Immature natural killer cell (primary cell): ENCODE measurements at regions not wholly inside any gene's neighbourhood (a gene's known extent, or its start where the extent isn't known, plus 50 kb on each side); places are given as distances from the start of the nearest gene placed in this dataset.

ENCODE experiments used
- DNase-seq, 3 donors: peaks; one replicate each; pipeline ENCODE4 v3.0.0; 2022; ENCODE audit warnings: mixed read lengths in 1 of 3
- H3K27ac Mint-ChIP-seq, 6 donors: one replicate each; pipeline ENCODE4 v1.8.0; 2020; ENCODE audit warnings: mixed read lengths in 6 of 6, mild to moderate bottlenecking in 5 of 6, inconsistent platforms in 4 of 6, moderate library complexity in 3 of 6
- H3K27me3 Mint-ChIP-seq, 3 donors: one replicate each; pipeline ENCODE4 v1.8.0; 2020 to 2021; ENCODE audit warnings: low read depth in 3 of 3, mild to moderate bottlenecking in 3 of 3, mixed read lengths in 3 of 3, moderate library complexity in 3 of 3, inconsistent platforms in 1 of 3
- H3K36me3 Mint-ChIP-seq, 3 donors: one replicate each; pipeline ENCODE4 v1.8.0; 2020; ENCODE audit warnings: mixed read lengths in 3 of 3, inconsistent platforms in 2 of 3, mild to moderate bottlenecking in 2 of 3
- H3K4me1 Mint-ChIP-seq, 2 donors: one replicate each; pipeline ENCODE4 v1.8.0; 2020; ENCODE audit warnings: inconsistent platforms in 2 of 2, mild to moderate bottlenecking in 2 of 2, mixed read lengths in 2 of 2, moderate library complexity in 1 of 2
- H3K4me3 Mint-ChIP-seq, 5 donors: one replicate each; pipeline ENCODE4 v1.8.0; 2020; ENCODE audit warnings: mild to moderate bottlenecking in 5 of 5, mixed read lengths in 5 of 5, inconsistent platforms in 3 of 5, moderate library complexity in 3 of 5
- H3K9me3 Mint-ChIP-seq, 6 donors: one replicate each; pipeline ENCODE4 v1.8.0; 2020; ENCODE audit warnings: mild to moderate bottlenecking in 6 of 6, mixed read lengths in 6 of 6, inconsistent platforms in 4 of 6, moderate library complexity in 3 of 6

DNA sequence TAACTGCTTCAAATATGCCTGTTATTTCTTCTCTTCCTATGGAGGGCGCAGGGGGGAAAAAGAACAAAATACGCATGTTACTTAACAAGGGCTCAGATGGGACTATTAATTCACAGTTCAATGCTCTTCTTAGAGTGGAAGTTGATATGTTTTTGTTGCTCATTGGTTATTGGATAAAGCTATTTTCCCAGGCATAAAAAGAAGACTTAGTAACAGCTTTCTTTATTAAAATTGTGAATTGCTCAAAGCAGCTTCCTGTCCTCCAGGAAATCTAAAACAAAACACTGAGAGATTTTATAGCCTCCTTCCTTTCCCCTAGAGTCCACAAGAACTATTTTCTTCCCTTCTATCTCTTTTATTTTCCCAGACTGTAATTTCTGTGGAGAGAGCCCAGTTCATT is 180.8 kb downstream of the SH3BP4 start:
- no peak for DNase-seq
- H3K27ac Mint-ChIP-seq = no peak overlapping the region
- H3K36me3 Mint-ChIP-seq = no peaks in the 10 kb centered on the region
- no peak overlapping the region for H3K4me3 Mint-ChIP-seq
- H3K4me1 Mint-ChIP-seq = peaks cover 0 to 2% of the 10 kb centered on the region in 2 donors
- peaks cover 3 to 12% (median 6%) of the 10 kb centered on the region in 3 donors for H3K27me3 Mint-ChIP-seq
- H3K9me3 Mint-ChIP-seq = no peaks in the 10 kb centered on the region

DNA sequence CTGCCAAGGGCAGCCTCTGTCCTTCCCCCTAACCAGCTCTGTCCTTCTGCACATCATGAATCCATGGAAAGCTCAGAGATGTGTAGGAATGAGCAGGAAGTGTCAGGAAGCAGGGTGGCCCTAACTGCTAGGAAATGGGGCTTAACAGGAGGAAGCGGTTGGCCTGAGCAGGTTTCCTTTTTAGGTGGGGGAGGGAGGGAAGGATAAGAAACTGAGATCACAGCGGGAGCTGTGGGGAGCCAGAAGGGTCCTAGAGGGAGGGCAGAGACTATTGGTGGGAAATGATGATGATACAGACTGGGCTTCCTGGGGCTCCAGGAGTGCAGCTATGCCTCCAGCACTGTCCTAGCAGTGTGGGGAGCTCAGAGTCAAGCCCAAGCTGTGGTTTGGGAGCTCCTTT is 182.0 kb downstream of the SH3BP4 start:
- H3K27me3 Mint-ChIP-seq = peaks cover 6 to 12% (median 7%) of the 10 kb centered on the region in 3 donors
- H3K4me3 Mint-ChIP-seq = no peak overlapping the region
- no peak for DNase-seq
- H3K4me1 Mint-ChIP-seq = peaks cover 0 to 2% of the 10 kb centered on the region in 2 donors
- H3K27ac Mint-ChIP-seq = no peak overlapping the region
- no peaks in the 10 kb centered on the region for H3K9me3 Mint-ChIP-seq
- no peaks in the 10 kb centered on the region for H3K36me3 Mint-ChIP-seq

DNA sequence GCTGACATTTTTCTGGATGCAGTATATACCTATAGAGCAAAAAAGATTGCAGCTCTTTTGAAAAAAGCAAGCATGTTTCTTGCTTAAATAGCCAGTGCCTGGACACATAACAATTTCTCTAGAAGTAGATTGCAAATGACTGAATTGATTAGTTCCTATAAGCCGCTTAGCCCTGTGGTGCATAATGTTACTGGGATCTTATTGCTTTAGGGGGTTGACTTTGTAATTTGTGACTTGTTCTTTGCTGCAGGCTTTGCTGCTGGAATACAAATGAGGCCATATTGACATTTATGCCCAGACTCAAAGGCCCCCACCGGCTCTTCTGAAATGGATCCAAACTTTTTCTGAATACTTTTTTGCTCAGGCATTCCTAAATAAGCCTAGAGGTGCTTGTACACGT is 182.6 kb downstream of the SH3BP4 start:
- DNase-seq = no peak
- Mint-ChIP-seq H3K9me3 (no peaks in the 10 kb centered on the region), H3K4me1 (peaks cover 0 to 2% of the 10 kb centered on the region in 2 donors), H3K4me3 (no peak overlapping the region), H3K27ac (no peak overlapping the region), H3K27me3 (peaks cover 6 to 10% (median 7%) of the 10 kb centered on the region in 3 donors), H3K36me3 (no peaks in the 10 kb centered on the region)

DNA sequence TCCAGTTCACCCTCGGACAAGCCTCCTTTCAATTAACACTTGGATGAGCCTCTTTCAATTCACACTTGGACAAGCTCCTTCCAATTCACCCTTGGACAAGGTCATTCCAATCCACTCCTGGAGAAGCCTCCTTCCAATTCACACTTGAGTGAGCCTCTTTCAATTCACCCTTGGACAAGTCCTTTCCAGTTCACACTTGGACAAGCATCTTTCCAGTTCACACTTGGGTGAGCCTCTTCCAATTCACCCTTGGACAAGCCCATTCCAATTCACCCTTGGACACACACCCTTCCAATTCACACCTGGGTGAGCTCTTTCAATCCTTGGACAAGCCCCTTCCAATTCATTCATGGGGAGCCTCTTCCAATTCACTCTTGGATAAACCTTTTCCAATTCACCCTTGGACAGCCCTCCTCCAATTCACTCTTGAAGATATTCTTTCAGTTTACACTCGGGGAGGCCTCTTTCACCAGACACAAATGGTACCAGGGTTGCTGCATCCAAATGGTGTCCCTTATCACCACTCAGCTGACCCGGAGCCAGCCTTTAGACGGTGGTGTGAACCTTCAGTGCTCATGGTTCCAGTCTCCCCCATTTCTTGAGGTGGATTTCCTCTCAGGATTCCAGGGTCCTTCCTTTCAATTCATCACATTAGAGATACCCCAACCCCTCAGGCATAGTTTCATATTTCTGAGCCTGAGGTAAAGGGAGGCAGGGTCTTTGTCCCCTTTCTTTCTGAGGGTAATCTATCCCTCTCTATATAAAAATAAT is 183.6 kb downstream of the SH3BP4 start:
- H3K4me3 Mint-ChIP-seq = no peak overlapping the region
- no peaks in the 10 kb centered on the region for H3K36me3 Mint-ChIP-seq
- H3K9me3 Mint-ChIP-seq = no peaks in the 10 kb centered on the region
- H3K4me1 Mint-ChIP-seq = peaks cover 0 to 2% of the 10 kb centered on the region in 2 donors
- DNase-seq = no peak
- no peak overlapping the region for H3K27ac Mint-ChIP-seq
- peaks cover 6 to 10% (median 7%) of the 10 kb centered on the region in 3 donors for H3K27me3 Mint-ChIP-seq

DNA sequence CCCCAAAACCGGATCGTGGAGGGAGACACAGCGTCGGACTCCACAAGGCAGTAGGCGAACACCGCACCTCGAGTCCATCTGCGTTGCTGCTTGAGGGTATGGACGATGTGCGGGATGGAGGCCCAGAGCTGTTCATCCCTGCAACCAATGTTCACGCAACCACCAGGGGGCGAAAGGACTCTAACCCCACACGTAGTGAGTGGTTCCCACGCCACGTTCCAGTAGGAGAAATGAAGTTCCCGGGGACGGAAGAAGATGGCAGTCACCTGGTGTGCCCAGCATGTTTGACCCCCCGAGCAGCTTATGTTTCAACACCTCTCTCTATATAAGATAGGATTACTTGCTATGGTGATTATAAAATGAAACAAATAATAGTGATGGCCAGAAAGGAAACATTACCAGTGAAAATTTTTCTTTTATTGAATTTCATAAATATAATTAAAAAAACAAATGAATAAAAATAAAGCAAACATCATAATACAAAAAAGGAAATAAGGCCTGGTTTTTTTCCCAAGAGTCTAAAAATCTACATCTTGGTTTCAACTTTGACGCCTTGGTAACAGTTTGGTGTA is 184.3 kb downstream of the SH3BP4 start:
- DNase-seq = peak; percentile 4 to 22 (median 6)
- Mint-ChIP-seq H3K27me3 (peaks cover 6 to 10% (median 7%) of the 10 kb centered on the region in 3 donors), H3K4me3 (no peak overlapping the region), H3K27ac (no peak overlapping the region), H3K4me1 (peaks cover 0 to 2% of the 10 kb centered on the region in 2 donors), H3K9me3 (no peaks in the 10 kb centered on the region), H3K36me3 (no peaks in the 10 kb centered on the region)

DNA sequence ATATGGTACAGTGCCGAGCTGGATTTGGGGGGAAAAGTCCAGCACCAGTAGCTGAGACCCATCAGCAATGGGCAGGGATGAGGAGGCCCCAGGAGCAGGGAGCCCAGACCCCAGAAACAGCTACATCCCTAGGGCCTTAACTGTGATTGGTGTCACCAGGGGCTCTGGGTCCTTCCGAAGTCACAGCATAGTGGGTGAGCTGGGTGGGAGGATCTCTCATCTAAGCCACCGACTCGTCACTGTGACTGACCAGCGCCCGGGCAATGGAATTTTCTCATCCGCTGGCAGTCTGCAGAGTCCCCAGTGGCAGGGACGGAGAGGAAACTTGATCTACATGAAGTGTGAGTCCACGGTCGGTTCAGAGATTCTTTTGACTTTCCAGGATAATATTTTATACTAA is 186.5 kb downstream of the SH3BP4 start:
- H3K4me1 Mint-ChIP-seq = peaks cover 0 to 2% of the 10 kb centered on the region in 2 donors
- no peak overlapping the region for H3K27ac Mint-ChIP-seq
- H3K27me3 Mint-ChIP-seq = peaks cover 4 to 10% (median 6%) of the 10 kb centered on the region in 3 donors
- no peak overlapping the region for H3K4me3 Mint-ChIP-seq
- no peak for DNase-seq
- H3K9me3 Mint-ChIP-seq = no peaks in the 10 kb centered on the region
- H3K36me3 Mint-ChIP-seq = no peaks in the 10 kb centered on the region

DNA sequence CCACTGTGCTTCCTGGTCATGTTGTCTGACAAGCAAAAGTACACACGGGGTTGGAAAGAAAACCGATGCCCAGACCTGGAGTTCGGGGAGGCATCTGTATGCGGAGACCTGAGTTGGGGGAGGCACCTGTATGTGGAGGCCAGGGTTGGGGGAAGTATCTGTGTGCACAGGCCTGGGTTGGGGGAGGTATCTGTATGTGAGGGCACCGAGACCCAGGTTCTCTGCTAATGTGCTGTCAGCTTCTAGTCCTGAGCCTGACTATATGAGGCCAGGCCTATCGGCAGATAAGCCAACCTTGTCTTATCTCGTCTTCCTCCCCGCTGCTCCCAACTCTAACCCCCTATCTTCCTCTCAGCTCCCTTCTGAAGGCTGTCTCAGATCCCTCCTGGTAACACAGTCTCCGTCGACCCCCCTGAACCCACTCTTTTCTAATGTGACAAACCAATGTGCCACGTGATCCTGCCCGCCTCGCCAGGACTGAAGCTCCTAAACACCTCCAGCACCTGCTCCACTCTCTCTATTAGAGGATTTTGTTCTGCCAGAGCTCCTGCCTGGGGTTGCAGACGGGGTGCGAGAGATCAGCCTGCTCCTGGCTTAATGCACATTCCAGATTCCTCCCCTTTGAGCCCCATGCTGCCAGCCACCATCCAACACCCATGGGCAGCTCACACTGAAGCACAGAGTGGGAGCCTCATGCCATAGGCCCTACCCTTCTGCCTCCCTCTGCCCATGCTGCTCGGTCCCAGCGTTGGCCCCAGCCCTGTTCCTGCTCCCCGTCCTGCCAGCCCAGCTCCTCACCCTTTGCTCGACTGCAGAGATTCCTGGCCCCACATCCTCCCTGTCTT is 188.4 kb downstream of the SH3BP4 start:
- H3K4me3 Mint-ChIP-seq = no peak overlapping the region

DNA sequence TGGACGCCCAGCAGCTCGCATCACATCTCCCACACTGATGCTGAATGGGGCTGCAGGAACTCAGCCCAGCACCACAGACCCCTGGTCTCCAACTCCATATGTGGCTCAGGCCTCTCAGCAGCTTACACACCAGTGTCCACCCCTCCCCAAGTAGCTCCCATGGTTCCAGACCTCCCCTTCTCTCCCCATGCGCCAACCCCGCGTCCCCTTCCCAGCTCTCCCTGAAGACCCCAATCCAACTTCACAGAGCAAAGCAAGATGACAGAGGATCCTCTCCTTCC is 188.9 kb downstream of the SH3BP4 start:
- Mint-ChIP-seq H3K4me3 (no peak overlapping the region), H3K27ac (no peak overlapping the region), H3K4me1 (peaks cover 0 to 2% of the 10 kb centered on the region in 2 donors), H3K9me3 (no peaks in the 10 kb centered on the region), H3K36me3 (no peaks in the 10 kb centered on the region), H3K27me3 (peaks cover 4 to 5% (median 4%) of the 10 kb centered on the region in 3 donors)
- DNase-seq = no peak

More for the DNA sequence above, 188.4 kb downstream of the SH3BP4 start:
- H3K27me3 Mint-ChIP-seq = peaks cover 4 to 5% (median 4%) of the 10 kb centered on the region in 3 donors
- H3K36me3 Mint-ChIP-seq = no peaks in the 10 kb centered on the region
- DNase-seq = no peak
- no peaks in the 10 kb centered on the region for H3K9me3 Mint-ChIP-seq
- peaks cover 0 to 2% of the 10 kb centered on the region in 2 donors for H3K4me1 Mint-ChIP-seq
- no peak overlapping the region for H3K27ac Mint-ChIP-seq

DNA sequence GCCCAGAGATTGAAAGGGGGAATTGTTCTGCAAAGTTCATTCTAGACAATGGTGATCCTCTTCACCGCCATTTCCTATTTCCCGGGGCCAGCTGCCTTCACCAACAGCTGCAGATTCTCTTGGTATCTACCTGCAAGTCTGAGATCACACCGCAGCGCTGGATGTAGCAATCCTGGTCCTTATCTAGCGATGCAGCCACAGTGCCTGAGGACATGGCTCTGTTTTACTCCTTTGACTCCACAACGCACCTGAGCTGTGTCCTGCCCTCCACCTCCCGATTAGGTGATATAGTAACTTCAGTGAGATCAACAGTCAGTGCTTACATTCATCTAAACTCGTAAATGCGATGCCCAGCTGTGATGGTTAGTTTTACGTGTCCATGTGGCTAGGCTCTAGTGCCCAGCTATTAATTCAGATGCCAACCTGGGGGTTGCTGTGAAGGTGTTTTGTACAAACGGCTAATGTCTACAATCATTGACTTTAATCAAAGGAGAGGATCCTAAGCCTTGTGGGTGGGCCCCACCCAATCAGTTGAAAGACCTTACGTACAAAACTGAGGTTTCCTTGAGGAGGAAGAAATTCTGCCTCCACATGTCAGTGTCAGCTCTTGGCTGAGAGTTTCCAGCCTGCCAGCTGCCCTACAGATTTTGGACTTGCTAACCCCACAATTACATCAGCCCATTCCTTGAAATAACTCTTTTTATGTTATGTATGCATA is 189.8 kb downstream of the SH3BP4 start:
- Mint-ChIP-seq H3K36me3 (no peaks in the 10 kb centered on the region), H3K4me1 (no peaks in the 10 kb centered on the region), H3K27ac (no peak overlapping the region), H3K9me3 (no peaks in the 10 kb centered on the region), H3K27me3 (peaks cover 2 to 4% (median 4%) of the 10 kb centered on the region in 3 donors), H3K4me3 (no peak overlapping the region)
- DNase-seq = no peak

DNA sequence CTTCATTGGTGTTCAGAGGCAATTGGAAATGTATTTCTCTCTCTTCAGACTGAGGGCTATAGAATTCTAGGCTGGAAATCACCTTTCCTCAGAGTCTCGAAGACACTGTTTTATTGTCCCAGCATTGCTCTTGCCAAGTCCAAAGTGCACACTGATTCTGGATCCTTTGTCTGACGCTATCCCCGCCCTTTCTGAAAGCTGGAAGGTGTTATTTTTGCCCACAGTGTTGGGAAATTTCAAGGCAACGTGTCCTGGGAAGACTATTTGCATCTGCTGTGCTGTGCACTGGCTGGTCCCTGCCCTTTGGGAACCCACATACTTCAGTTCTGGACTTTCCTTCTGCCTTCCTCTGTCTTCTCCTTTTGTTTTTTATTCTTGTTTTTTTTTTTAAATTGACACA is 190.8 kb downstream of the SH3BP4 start:
- Mint-ChIP-seq H3K27me3 (peaks cover 2 to 4% (median 4%) of the 10 kb centered on the region in 3 donors), H3K36me3 (no peaks in the 10 kb centered on the region), H3K9me3 (no peaks in the 10 kb centered on the region), H3K4me1 (no peaks in the 10 kb centered on the region), H3K27ac (no peak overlapping the region), H3K4me3 (no peak overlapping the region)
- DNase-seq = no peak

DNA sequence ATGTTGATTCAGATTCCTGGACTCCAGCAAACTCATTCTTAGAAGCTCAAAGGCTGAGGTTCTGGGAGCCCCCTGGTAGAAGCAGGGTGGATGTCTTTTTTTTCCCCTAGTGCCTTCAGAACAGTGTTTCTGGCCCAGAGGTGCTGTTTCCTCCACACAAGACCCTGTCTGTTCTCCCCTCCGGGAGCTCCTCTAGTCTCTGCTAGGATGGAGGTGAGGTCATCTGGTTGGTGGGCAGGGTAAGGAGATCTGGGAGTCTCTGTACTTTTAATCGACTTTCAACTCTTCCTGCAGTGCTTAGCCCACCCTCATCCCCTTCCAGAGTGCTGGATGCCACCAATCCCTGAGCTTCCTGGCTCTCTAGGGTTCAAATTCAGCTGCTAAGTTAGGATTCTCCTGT is 192.0 kb downstream of the SH3BP4 start:
- Mint-ChIP-seq H3K9me3 (no peaks in the 10 kb centered on the region), H3K36me3 (no peaks in the 10 kb centered on the region), H3K4me3 (no peak overlapping the region)

DNA sequence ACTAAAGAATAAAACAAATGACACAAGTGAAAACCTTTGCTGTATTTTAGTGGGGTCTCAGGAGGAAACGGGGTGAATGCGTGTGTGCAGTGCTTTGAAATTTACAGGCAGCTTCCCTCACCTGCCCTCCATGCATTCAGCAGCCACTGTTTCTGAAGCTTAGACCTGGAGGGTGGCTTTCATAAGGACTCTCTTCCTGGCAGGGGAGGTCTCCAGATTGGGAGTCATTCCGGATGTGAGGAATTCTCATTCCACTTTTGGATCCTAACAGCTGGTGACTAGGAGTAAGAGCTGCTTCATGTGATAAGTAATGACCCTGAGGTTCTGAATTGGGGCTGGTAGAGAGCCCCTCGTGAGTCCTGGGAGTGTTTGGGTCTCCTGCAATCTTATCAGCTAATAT is 192.5 kb downstream of the SH3BP4 start:
- no peak overlapping the region for H3K4me3 Mint-ChIP-seq

More for the DNA sequence above, 192.0 kb downstream of the SH3BP4 start:
- Mint-ChIP-seq H3K27ac (no peak overlapping the region), H3K27me3 (peaks cover 0 to 4% (median 2%) of the 10 kb centered on the region in 3 donors), H3K4me1 (no peaks in the 10 kb centered on the region)
- no peak for DNase-seq

DNA sequence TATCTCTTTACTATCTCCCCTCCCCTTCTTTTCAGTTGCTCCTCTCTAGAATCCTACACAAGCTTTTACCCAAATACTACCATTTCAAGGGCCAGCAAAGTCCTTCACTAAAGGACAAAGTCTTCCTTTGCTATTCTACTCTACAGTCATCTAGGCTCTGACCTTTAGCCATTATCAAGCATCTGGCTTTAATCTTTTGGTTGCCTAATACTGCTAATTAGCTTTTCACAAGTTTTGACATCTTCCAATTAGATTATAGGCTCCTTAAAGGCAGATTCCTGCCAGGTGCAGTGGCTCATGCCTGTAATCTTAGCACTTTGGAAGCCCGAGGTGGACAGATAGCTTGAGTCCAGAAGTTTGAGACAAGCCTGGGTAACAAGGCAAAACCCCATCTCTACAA is 194.4 kb downstream of the SH3BP4 start:
- no peak for DNase-seq
- Mint-ChIP-seq H3K27me3 (peaks cover 1 to 4% (median 4%) of the 10 kb centered on the region in 3 donors), H3K4me3 (no peak overlapping the region), H3K4me1 (no peaks in the 10 kb centered on the region), H3K36me3 (no peaks in the 10 kb centered on the region), H3K27ac (no peak overlapping the region), H3K9me3 (no peaks in the 10 kb centered on the region)

More for the DNA sequence above, 192.5 kb downstream of the SH3BP4 start:
- DNase-seq = no peak
- H3K36me3 Mint-ChIP-seq = no peaks in the 10 kb centered on the region
- no peaks in the 10 kb centered on the region for H3K9me3 Mint-ChIP-seq
- H3K27me3 Mint-ChIP-seq = peaks cover 1 to 4% (median 2%) of the 10 kb centered on the region in 3 donors
- no peak overlapping the region for H3K27ac Mint-ChIP-seq
- H3K4me1 Mint-ChIP-seq = no peaks in the 10 kb centered on the region
